MV-4-11 (cell line): ENCODE measurements at regions not wholly inside any gene's neighbourhood (a gene's known extent, or its start where the extent isn't known, plus 50 kb on each side); places are given as distances from the start of the nearest gene placed in this dataset.
"Not testable (repeated sequence)": the region's sequence is repeated elsewhere in the genome, so short reads cannot be mapped to it uniquely, and the experiment has no call there.

Source experiments
- DNase-seq: peaks from one replicate; lab custom pipeline; 2025; lab: John Stamatoyannopoulos, UW

DNA sequence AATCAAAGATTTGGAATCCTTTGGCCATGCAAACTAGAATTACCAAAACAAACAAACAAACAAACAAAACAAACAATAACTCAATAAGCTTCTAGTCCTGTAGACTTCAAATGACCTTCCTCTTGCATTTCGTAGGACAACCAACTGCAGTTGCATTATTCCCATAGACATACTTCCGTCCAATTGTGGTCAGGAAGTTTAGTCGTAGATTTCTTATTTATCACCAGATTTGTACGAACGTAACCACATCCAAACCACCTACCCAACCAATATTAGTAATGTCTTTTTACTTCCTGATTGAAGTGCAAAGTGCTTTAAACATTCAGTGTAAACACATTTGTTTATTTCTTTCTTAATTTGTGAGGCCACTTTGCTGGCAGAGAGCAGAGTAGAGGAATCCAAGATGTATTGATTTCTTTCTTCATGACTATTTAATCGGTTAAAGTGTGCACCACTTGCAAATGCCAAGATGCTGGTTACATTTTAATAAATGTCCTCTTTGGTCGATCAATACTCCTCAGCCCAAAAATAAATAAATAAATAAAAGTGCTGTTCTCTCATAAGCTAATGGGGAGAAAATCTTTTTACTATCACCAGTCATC is 1745.6 kb upstream of the CELF4 start:
- no peak for DNase-seq

- not testable (repeated sequence) for DNase-seq
Measured at GRCh38 chr18:39308931-39309521, 1743.4 kb upstream of the CELF4 start.

- DNase-seq = no peak
Measured at GRCh38 chr18:39305766-39306165, 1740.2 kb upstream of the CELF4 start.

- no peak for DNase-seq
Measured at GRCh38 chr18:39302481-39302880, 1736.9 kb upstream of the CELF4 start.

GRCh38 chr18:39299152-39299551 is 1733.6 kb upstream of the CELF4 start:
- no peak for DNase-seq

- no peak for DNase-seq
Measured at GRCh38 chr18:39297225-39297624, 1731.6 kb upstream of the CELF4 start.

- peak; percentile 4 for DNase-seq
Measured at GRCh38 chr18:39296293-39296888, 1730.8 kb upstream of the CELF4 start.

DNA sequence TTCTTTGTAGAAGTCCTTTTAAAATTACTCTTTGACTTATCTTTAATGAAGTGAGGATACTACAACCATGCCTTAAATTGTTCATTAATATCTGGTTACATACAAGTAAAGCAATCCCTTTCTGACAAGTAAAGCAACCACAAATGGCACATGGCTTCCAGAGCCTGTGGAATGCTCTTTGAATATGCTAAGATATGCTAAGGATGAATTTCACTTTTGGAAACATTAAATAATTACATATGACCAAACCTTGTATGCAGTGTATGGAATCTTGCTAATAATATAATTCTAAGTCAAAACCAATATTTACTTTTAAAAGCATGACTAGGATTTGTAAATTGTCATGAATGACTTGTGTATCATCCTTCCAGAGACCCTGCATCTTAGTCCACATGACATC is 1711.2 kb upstream of the CELF4 start:
- no peak for DNase-seq

GRCh38 chr18:39274535-39274934 is 1708.9 kb upstream of the CELF4 start:
- DNase-seq = no peak

GRCh38 chr18:39272230-39272629 is 1706.6 kb upstream of the CELF4 start:
- DNase-seq = no peak

- no peak for DNase-seq
Measured at GRCh38 chr18:39271654-39272053, 1706.1 kb upstream of the CELF4 start.

GRCh38 chr18:39260565-39260964 is 1695.0 kb upstream of the CELF4 start:
- no peak for DNase-seq

- no peak for DNase-seq
Measured at GRCh38 chr18:39259736-39260135, 1694.1 kb upstream of the CELF4 start.

DNA sequence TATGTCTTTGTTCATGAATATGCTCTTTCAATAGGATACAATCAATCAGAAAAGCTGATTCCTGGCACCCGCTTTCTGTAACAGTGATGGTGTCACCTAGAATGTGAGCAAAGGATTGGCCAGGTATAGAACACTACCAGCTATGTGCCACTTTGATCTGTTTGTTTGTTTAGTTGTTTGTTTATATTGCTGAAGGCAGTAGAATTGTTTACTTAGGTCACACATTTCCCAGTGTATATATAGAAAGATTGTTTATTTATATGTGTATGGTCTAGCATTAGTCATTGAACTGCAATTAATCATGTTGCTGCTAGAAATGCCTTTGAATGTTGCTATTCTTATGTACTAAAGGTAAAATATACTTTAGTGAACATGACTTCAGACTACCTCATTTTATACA is 1678.6 kb upstream of the CELF4 start:
- DNase-seq = no peak

DNA sequence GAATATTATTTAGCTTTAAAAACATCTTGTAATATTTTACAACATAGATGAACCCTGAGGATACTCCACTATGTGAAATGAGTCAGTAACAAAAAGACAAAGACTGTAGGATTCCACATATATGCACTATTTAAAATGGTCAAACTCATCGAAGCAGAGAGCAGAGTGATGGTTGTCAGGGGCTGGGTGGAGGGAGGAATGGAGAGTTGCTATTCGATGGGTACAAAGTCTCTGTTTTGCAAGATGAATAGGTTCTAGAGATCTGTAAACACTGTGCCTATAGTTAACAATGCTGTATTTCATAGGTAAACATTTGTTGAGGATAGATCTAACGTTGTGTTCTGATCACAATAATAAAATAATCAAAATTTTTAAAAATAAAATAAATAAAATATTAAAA is 1675.9 kb upstream of the CELF4 start:
- no peak for DNase-seq

DNA sequence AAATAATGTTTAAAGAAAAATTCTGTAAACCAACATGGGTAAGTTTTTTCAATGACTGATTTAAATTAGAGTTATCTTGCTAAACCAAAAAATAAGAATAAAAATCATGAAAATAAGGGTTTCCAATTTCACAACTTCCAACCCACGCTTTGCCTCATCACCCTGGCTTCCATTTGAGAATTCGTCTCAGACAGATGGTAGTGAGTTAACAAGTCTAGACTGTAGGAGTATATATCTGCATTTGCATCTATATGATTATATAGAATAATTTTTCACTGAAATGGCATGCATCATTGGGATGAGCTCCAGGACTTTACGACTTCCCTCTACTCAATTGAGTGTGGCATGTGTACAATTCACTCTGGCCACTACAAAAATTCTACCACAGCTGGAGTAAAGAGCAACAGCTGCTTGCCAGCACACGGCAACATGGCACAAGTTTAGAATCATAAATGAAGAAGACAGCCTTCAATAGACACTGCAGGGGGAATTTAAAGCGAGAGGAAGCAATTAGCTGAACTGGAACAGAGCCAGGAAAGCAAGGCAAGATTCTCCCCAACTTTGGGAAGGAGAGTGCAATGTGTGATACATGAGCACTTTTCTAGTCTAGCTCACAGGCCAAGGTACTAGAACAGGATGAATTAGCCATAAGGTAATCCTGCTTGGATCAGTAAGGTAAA is 1673.5 kb upstream of the CELF4 start:
- DNase-seq = no peak

- DNase-seq = no peak
Measured at GRCh38 chr18:39235118-39235719, 1669.6 kb upstream of the CELF4 start.

GRCh38 chr18:39232937-39233336 is 1667.3 kb upstream of the CELF4 start:
- DNase-seq = no peak

GRCh38 chr18:39232490-39232889 is 1666.9 kb upstream of the CELF4 start:
- DNase-seq = no peak

GRCh38 chr18:39230086-39230803 is 1664.6 kb upstream of the CELF4 start:
- no peak for DNase-seq

GRCh38 chr18:39227769-39228168 is 1662.2 kb upstream of the CELF4 start:
- not testable (repeated sequence) for DNase-seq

- DNase-seq = no peak
Measured at GRCh38 chr18:39225373-39225772, 1659.8 kb upstream of the CELF4 start.
